Fibroblast of lung (primary cell): ENCODE measurements at regions not wholly inside any gene's neighbourhood (a gene's known extent, or its start where the extent isn't known, plus 50 kb on each side); places are given as distances from the start of the nearest gene placed in this dataset.

ENCODE experiments used
- DNase-seq, 2 donors: peaks; one replicate each; pipeline versions ENCODE4 v3.0.0 to v3.0.0-alpha.2; 2010; ENCODE audit warnings: low read depth in 2 of 2
- H2AFZ ChIP-seq: 2 replicates; pipeline ENCODE4 v1.5.1; 2012; ENCODE audit warnings: low read length, control low read depth, inconsistent platforms
- H3K27ac ChIP-seq: 2 replicates; pipeline ENCODE4 v1.5.1; 2011; ENCODE audit warnings: low read length, control low read depth; ENCODE audit not compliant: insufficient read depth
- H3K27me3 ChIP-seq: 2 replicates; pipeline ENCODE4 v1.5.1; 2011; ENCODE audit warnings: mild to moderate bottlenecking, low read length; ENCODE audit not compliant: control insufficient read depth, insufficient read depth
- H3K36me3 ChIP-seq: 2 replicates; pipeline ENCODE4 v1.5.1; 2011; ENCODE audit warnings: low read length; ENCODE audit not compliant: control insufficient read depth, insufficient read depth
- H3K4me1 ChIP-seq: 2 replicates; pipeline ENCODE4 v1.5.1; 2011; ENCODE audit warnings: low read length; ENCODE audit not compliant: control insufficient read depth, insufficient read depth; ENCODE audit errors: extremely low read depth
- H3K4me2 ChIP-seq: 2 replicates; pipeline ENCODE4 v1.5.1; 2011; ENCODE audit warnings: low read length, control low read depth; ENCODE audit not compliant: insufficient read depth; ENCODE audit errors: extremely low read depth
- H3K4me3 ChIP-seq, 4 experiments: fragments of 200-600 bp in 1 of 4; sonication (generic) in 1 of 4; replicated peaks in 1 of 4; 2 replicates each; pipeline ENCODE4 v1.5.1; 2011 to 2016; ENCODE audit warnings: low read length in 4 of 4, low read depth in 3 of 4, mild to moderate bottlenecking in 3 of 4, control low read depth in 2 of 4, inconsistent platforms in 1 of 4, mixed read lengths in 1 of 4; ENCODE audit not compliant: insufficient read depth in 1 of 4; ENCODE audit errors: control extremely low read depth in 1 of 4
- H3K79me2 ChIP-seq: 2 replicates; pipeline ENCODE4 v1.5.1; 2012; ENCODE audit warnings: mild to moderate bottlenecking, low read length, inconsistent platforms; ENCODE audit not compliant: control insufficient read depth, insufficient read depth
- H3K9ac ChIP-seq: 2 replicates; pipeline ENCODE4 v1.5.1; 2011; ENCODE audit warnings: mild to moderate bottlenecking, low read length, control low read depth; ENCODE audit not compliant: insufficient read depth
- H3K9me3 ChIP-seq: 2 replicates; pipeline ENCODE4 v1.5.1; 2012; ENCODE audit warnings: low read depth, low read length; ENCODE audit not compliant: control insufficient read depth, insufficient read depth
- H4K20me1 ChIP-seq: 2 replicates; pipeline ENCODE4 v1.5.1; 2011; ENCODE audit warnings: low read length; ENCODE audit not compliant: control insufficient read depth, insufficient read depth; ENCODE audit errors: extremely low read depth
- EZH2 ChIP-seq: IDR thresholded peaks from 2 replicates; pipeline ENCODE4 v1.5.1; 2012; ENCODE audit warnings: low read length, control low read depth, mild to moderate bottlenecking; ENCODE audit errors: missing control alignments
- TF ChIP-seq, protein P1 (sequence below), 2 donors: IDR thresholded peaks in 1 of 2; conservative IDR thresholded peaks in 1 of 2; 1 replicate in 1 of 2; 2 replicates in 1 of 2; pipeline ENCODE4 v1.5.1; 2011 to 2012; ENCODE audit warnings: low read length in 2 of 2, control low read depth in 1 of 2, inconsistent platforms in 1 of 2, low read depth in 1 of 2, mild to moderate bottlenecking in 1 of 2

DNA sequence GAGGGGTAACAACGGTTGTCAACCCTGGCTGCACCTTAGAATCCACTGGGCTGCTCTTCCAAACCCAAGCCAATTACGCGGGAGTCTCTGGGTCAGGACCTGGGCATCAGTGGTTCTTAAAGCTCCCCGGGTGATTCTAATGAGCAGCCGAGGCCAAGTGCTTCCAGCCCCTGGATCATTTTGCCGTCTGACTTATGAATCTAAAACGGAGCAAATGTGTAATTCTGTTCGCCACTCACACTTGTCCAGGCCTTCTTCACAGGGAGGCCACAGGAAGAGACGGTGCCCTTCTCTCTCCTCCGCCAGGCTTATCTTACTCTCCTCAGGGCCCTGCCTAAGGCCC, 78.5 kb downstream of the MCFD2 start:
- Histone ChIP-seq H3K27me3 (no peaks in the 10 kb centered on the region), H3K4me2 (no peak overlapping the region), H3K27ac (no peak overlapping the region), H4K20me1 (no peaks in the 10 kb centered on the region), H2AFZ (no peak overlapping the region), H3K4me1 (peaks cover 5% of the 10 kb centered on the region), H3K9me3 (no peaks in the 10 kb centered on the region), H3K36me3 (no peaks in the 10 kb centered on the region), H3K4me3 (no peak overlapping the region), H3K9ac (no peak overlapping the region), H3K79me2 (no peaks in the 10 kb centered on the region)
- no peak for DNase-seq
- TF ChIP-seq, protein P1, sequence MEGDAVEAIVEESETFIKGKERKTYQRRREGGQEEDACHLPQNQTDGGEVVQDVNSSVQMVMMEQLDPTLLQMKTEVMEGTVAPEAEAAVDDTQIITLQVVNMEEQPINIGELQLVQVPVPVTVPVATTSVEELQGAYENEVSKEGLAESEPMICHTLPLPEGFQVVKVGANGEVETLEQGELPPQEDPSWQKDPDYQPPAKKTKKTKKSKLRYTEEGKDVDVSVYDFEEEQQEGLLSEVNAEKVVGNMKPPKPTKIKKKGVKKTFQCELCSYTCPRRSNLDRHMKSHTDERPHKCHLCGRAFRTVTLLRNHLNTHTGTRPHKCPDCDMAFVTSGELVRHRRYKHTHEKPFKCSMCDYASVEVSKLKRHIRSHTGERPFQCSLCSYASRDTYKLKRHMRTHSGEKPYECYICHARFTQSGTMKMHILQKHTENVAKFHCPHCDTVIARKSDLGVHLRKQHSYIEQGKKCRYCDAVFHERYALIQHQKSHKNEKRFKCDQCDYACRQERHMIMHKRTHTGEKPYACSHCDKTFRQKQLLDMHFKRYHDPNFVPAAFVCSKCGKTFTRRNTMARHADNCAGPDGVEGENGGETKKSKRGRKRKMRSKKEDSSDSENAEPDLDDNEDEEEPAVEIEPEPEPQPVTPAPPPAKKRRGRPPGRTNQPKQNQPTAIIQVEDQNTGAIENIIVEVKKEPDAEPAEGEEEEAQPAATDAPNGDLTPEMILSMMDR (conservative IDR thresholded peaks at IDR 0.05 in 1 of 2, IDR thresholded peaks at IDR 0.05 in 1 of 2; ENCODE audit: low read depth in 1 of 2, low read length in 2 of 2): no peak
- TF ChIP-seq EZH2: no peak

DNA sequence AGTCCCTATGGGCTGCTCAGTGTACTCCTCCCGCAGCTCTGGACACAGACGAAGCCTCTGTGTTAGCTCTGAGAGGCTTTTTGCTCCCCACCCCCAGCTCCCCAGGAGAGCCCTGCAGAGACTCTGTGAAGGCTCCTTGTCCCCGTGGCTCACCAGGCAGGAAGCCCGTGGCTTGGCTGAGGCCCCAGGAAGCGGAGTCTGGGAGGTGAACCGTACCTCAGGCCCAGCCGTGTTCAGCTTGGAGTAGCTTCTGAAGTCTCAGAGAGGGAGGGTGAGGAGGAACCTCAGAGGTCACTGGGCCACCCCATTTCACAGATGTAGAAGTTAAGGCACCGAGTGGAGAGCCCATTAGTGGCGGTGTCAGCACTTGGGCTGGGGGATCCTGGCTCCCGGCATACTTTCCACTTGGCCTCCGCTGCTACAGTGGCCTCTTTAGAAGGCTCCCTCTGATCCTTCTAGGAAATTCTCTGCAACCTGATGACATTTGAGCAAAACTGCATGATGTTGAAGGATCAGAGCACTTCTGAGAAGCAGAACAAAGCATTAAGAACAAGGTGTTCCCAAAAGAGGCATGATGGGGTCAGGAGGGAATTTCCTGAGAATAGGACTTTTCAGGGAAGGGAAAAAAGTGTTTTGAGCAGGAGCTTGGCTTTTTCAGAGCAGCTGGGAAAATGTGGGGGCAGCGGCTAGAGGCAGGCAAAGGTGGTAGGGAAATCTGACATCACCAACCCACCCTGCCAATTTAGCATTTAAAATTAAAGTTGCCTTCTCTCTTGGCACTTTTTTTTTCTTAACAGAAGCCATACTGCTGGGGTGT, 79.1 kb downstream of the MCFD2 start:
- no peaks in the 10 kb centered on the region for H3K36me3 ChIP-seq
- H4K20me1 ChIP-seq: no peaks in the 10 kb centered on the region
- no peak overlapping the region for H3K27ac ChIP-seq
- no peak overlapping the region for H3K9ac ChIP-seq
- no peaks in the 10 kb centered on the region for H3K79me2 ChIP-seq
- no peak overlapping the region for H3K4me2 ChIP-seq
- H3K4me1 ChIP-seq: peaks cover 10% of the 10 kb centered on the region
- no peaks in the 10 kb centered on the region for H3K9me3 ChIP-seq
- no peak overlapping the region for H2AFZ ChIP-seq
- TF ChIP-seq, protein P1 (conservative IDR thresholded peaks at IDR 0.05 in 1 of 2, IDR thresholded peaks at IDR 0.05 in 1 of 2; ENCODE audit: low read depth in 1 of 2, low read length in 2 of 2): no peak
- no peak for TF ChIP-seq EZH2
- DNase-seq: peak in 1 of 2 donors; percentile 88
- H3K4me3 ChIP-seq: no peak overlapping the region
- no peaks in the 10 kb centered on the region for H3K27me3 ChIP-seq

DNA sequence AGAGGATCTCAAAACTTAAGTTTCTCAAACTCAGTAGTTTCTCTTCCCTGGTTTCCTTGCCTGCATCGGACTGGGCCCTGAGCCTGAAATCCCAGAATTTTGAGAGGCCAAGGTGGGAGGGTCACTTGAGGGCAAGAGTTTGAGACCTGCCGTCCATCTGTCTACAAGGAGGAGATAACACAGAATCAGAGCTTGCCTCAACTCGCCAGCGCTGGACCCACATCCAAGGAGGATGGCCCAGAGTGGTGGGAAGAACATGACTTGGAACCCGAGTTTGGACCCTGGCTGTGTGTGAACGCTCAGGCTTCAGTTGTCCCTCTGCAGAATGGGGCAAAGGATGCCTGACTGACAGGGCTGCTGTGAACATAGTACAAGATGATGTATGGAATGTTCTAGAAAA, 80.1 kb downstream of the MCFD2 start:
- Histone ChIP-seq H3K9ac (no peak overlapping the region), H3K4me1 (peaks cover 14% of the 10 kb centered on the region), H3K4me3 (no peak overlapping the region), H3K4me2 (no peak overlapping the region), H3K27ac (no peak overlapping the region), H3K79me2 (no peaks in the 10 kb centered on the region), H3K27me3 (no peaks in the 10 kb centered on the region), H4K20me1 (no peaks in the 10 kb centered on the region), H3K9me3 (no peaks in the 10 kb centered on the region), H2AFZ (no peak overlapping the region), H3K36me3 (no peaks in the 10 kb centered on the region)
- DNase-seq: no peak
- TF ChIP-seq, protein P1 (conservative IDR thresholded peaks at IDR 0.05 in 1 of 2, IDR thresholded peaks at IDR 0.05 in 1 of 2; ENCODE audit: low read depth in 1 of 2, low read length in 2 of 2): no peak
- TF ChIP-seq EZH2: no peak
